ENCODE measurements at regions not wholly inside any gene's neighbourhood (a gene's known extent, or its start where the extent isn't known, plus 50 kb on each side); places are given as distances from the start of the nearest gene placed in this dataset.

- Histone ChIP-seq H3K36me3 (ENCODE audit: insufficient read depth, low read length, poor library complexity, severe bottlenecking) (no peaks in the 10 kb centered on the region), H3K27me3 (replicated peaks; ENCODE audit: insufficient read depth, low read depth, low read length, poor library complexity) (no peaks in the 10 kb centered on the region), H3K4me1 (ENCODE audit: insufficient read depth, low read length, poor library complexity, severe bottlenecking) (no peaks in the 10 kb centered on the region), H3K9me3 (ENCODE audit: low read depth, low read length, poor library complexity, severe bottlenecking) (no peaks in the 10 kb centered on the region), H3K27ac (ENCODE audit: low read depth, low read length, poor library complexity, severe bottlenecking) (no peak overlapping the region), H3K4me3 (ENCODE audit: low read depth, low read length, poor library complexity, severe bottlenecking) (no peak overlapping the region)
- ChIA-PET POLR2A (ENCODE audit: low non-redundant PET) (no interaction called here), CTCF (no interaction called here)
- TF ChIP-seq, protein P1, sequence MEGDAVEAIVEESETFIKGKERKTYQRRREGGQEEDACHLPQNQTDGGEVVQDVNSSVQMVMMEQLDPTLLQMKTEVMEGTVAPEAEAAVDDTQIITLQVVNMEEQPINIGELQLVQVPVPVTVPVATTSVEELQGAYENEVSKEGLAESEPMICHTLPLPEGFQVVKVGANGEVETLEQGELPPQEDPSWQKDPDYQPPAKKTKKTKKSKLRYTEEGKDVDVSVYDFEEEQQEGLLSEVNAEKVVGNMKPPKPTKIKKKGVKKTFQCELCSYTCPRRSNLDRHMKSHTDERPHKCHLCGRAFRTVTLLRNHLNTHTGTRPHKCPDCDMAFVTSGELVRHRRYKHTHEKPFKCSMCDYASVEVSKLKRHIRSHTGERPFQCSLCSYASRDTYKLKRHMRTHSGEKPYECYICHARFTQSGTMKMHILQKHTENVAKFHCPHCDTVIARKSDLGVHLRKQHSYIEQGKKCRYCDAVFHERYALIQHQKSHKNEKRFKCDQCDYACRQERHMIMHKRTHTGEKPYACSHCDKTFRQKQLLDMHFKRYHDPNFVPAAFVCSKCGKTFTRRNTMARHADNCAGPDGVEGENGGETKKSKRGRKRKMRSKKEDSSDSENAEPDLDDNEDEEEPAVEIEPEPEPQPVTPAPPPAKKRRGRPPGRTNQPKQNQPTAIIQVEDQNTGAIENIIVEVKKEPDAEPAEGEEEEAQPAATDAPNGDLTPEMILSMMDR (conservative IDR thresholded peaks at IDR 0.05; ENCODE audit: low read depth, low read length): no peak
- TF ChIP-seq EZH2 (IDR thresholded peaks at IDR 0.05; ENCODE audit: borderline replicate concordance, low read depth, low read length, poor library complexity, severe bottlenecking): no peak
- peak; percentile 9 for DNase-seq (ENCODE audit: low spot score)
- BruUV-seq (replicated peaks): no TSS peak
- intact Hi-C loops (cut with micrococcal nuclease; ENCODE audit: unreplicated experiment): no loop called here
Measured at GRCh38 chr9:82404196-82404870, 415.8 kb downstream of the SPATA31D1 start.

GRCh38 chr9:82404881-82405280 lies 416.3 kb downstream of the SPATA31D1 start:
- no peaks in the 10 kb centered on the region for H3K4me1 ChIP-seq (ENCODE audit: insufficient read depth, low read length, poor library complexity, severe bottlenecking)
- POLR2A ChIA-PET (ENCODE audit: low non-redundant PET): no interaction called here
- H3K27me3 ChIP-seq (replicated peaks; ENCODE audit: insufficient read depth, low read depth, low read length, poor library complexity): no peaks in the 10 kb centered on the region
- no peaks in the 10 kb centered on the region for H3K36me3 ChIP-seq (ENCODE audit: insufficient read depth, low read length, poor library complexity, severe bottlenecking)
- CTCF ChIA-PET: no interaction called here
- intact Hi-C loops (cut with micrococcal nuclease; ENCODE audit: unreplicated experiment): no loop called here
- DNase-seq (ENCODE audit: low spot score): no peak
- H3K9me3 ChIP-seq (ENCODE audit: low read depth, low read length, poor library complexity, severe bottlenecking): no peaks in the 10 kb centered on the region
- TF ChIP-seq, protein P1 (conservative IDR thresholded peaks at IDR 0.05; ENCODE audit: low read depth, low read length): no peak
- TF ChIP-seq EZH2 (IDR thresholded peaks at IDR 0.05; ENCODE audit: borderline replicate concordance, low read depth, low read length, poor library complexity, severe bottlenecking): no peak
- no peak overlapping the region for H3K4me3 ChIP-seq (ENCODE audit: low read depth, low read length, poor library complexity, severe bottlenecking)
- no peak overlapping the region for H3K27ac ChIP-seq (ENCODE audit: low read depth, low read length, poor library complexity, severe bottlenecking)
- no TSS peak for BruUV-seq (replicated peaks)

DNA sequence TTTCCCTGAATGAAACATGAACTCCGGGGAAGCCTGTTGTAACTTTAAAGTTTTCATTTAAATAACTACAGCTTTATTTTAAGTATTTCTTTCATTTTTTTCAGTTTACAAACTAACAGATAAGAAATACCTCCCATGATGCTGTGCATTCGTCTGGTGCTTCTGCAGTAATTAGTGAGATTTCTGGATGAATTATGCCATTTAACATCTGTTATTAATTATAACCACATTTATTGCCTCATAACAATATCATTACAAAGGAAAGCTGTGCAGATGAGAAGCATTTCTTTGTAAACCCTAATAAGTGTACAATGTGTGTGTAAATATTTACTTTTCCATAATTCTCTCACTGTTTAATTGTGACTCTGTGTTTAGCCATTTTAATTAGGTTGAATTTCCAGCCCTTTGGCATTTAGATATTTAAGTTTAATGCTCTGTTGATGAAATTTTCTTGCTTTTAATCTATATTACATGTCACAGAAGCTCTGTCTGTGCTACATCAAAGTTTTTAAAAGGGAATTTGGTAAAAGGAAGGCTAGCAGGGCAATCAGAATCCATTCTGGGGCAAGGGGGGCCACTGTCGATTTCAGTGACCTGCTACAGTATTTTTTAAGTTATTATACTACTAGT lies 418.0 kb downstream of the SPATA31D1 start:
- no TSS peak for BruUV-seq (replicated peaks)
- ChIA-PET POLR2A (ENCODE audit: low non-redundant PET) (no interaction called here), CTCF (no interaction called here)
- no peak for TF ChIP-seq EZH2 (IDR thresholded peaks at IDR 0.05; ENCODE audit: borderline replicate concordance, low read depth, low read length, poor library complexity, severe bottlenecking)
- TF ChIP-seq, protein P1 (conservative IDR thresholded peaks at IDR 0.05; ENCODE audit: low read depth, low read length): no peak
- intact Hi-C loops (cut with micrococcal nuclease; ENCODE audit: unreplicated experiment): no loop called here
- Histone ChIP-seq H3K27me3 (replicated peaks; ENCODE audit: insufficient read depth, low read depth, low read length, poor library complexity) (no peaks in the 10 kb centered on the region), H3K27ac (ENCODE audit: low read depth, low read length, poor library complexity, severe bottlenecking) (no peak overlapping the region), H3K9me3 (ENCODE audit: low read depth, low read length, poor library complexity, severe bottlenecking) (no peaks in the 10 kb centered on the region), H3K4me3 (ENCODE audit: low read depth, low read length, poor library complexity, severe bottlenecking) (no peak overlapping the region), H3K4me1 (ENCODE audit: insufficient read depth, low read length, poor library complexity, severe bottlenecking) (no peaks in the 10 kb centered on the region), H3K36me3 (ENCODE audit: insufficient read depth, low read length, poor library complexity, severe bottlenecking) (no peaks in the 10 kb centered on the region)
- DNase-seq (ENCODE audit: low spot score): no peak

All from A673 (cell line).